ENCODE measurements at regions not wholly inside any gene's neighbourhood (a gene's known extent, or its start where the extent isn't known, plus 50 kb on each side); places are given as distances from the start of the nearest gene placed in this dataset.

- H3K27me3 ChIP-seq (replicated peaks; ENCODE audit: insufficient read depth), result no peaks in the 10 kb centered on the region
- intact Hi-C loops (cut with DNase I), result no loop called here
- no peaks in the 10 kb centered on the region for H3K9me3 ChIP-seq
- H3K36me3 ChIP-seq, result no peaks in the 10 kb centered on the region
- WGBS, result 40% methylated on average over 7 of the region's 7 CpGs
- H3K27ac ChIP-seq, result no peak overlapping the region
- H3K4me1 ChIP-seq (replicated peaks), result no peaks in the 10 kb centered on the region
- DNase-seq (ENCODE audit: low spot score), result no peak
- TF ChIP-seq, protein P1, sequence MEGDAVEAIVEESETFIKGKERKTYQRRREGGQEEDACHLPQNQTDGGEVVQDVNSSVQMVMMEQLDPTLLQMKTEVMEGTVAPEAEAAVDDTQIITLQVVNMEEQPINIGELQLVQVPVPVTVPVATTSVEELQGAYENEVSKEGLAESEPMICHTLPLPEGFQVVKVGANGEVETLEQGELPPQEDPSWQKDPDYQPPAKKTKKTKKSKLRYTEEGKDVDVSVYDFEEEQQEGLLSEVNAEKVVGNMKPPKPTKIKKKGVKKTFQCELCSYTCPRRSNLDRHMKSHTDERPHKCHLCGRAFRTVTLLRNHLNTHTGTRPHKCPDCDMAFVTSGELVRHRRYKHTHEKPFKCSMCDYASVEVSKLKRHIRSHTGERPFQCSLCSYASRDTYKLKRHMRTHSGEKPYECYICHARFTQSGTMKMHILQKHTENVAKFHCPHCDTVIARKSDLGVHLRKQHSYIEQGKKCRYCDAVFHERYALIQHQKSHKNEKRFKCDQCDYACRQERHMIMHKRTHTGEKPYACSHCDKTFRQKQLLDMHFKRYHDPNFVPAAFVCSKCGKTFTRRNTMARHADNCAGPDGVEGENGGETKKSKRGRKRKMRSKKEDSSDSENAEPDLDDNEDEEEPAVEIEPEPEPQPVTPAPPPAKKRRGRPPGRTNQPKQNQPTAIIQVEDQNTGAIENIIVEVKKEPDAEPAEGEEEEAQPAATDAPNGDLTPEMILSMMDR (IDR thresholded peaks at IDR 0.05), result no peak
- TF ChIP-seq POLR2A (IDR thresholded peaks at IDR 0.05) (no peak), POLR2AphosphoS5 (IDR thresholded peaks at IDR 0.05) (no peak)
- H3K4me3 ChIP-seq, result no peak overlapping the region
Measured at GRCh38 chr4:17286752-17287460, 225.0 kb downstream of the QDPR start.

GRCh38 chr4:17285747-17286146 is 226.1 kb downstream of the QDPR start:
- H3K27me3 ChIP-seq (replicated peaks; ENCODE audit: insufficient read depth), result no peaks in the 10 kb centered on the region
- no peak for DNase-seq (ENCODE audit: low spot score)
- no peak overlapping the region for H3K4me3 ChIP-seq
- TF ChIP-seq, protein P1 (IDR thresholded peaks at IDR 0.05), result no peak
- no peak for TF ChIP-seq POLR2AphosphoS5 (IDR thresholded peaks at IDR 0.05)
- no peak for TF ChIP-seq POLR2A (IDR thresholded peaks at IDR 0.05)
- intact Hi-C loops (cut with DNase I), result no loop called here
- no peaks in the 10 kb centered on the region for H3K4me1 ChIP-seq (replicated peaks)
- H3K9me3 ChIP-seq, result no peaks in the 10 kb centered on the region
- whole genome bisulfite sequencing, result 85% methylated on average over 4 of the region's 4 CpGs
- no peaks in the 10 kb centered on the region for H3K36me3 ChIP-seq
- H3K27ac ChIP-seq, result no peak overlapping the region

DNA sequence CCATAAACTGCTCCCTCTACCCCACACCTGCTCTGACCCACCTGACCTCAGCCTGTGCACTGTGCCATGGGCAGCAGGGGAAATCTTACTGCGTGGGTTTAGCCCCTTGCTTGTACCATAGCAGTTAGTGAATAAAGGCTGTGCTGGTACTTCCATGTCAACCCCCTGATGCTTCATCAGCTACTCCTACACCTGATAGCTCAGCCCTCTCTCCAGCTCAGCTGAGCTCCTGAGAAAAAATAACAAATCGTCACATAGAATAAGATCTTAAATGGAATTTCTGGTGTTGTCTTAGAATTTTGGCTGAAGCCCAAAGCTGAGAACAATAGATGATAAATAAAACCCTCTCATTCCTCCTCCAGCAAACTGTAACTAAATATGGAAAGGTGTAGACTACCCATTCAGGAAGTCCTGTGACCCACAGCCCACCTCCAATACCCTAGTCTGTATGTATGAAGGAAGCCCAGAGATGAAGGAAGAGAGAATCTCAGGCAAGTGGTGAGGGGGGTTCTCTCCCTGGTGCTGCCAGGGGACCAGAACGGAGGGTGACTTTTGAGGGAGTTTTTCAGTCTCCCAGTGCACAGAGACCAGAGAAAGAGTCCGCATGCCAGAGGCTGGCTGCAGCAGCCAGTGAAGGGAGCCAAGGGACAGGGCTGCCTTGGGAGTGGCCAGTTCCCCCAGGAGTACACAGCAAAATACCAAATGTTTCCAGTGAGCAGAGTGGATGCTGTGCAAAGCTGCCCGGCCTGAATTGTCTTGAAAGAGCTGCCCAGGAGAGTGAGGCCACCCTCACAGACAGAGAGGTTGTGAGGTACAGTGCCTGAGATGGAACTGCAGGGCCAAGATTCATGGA is 227.3 kb downstream of the QDPR start:
- no peaks in the 10 kb centered on the region for H3K27me3 ChIP-seq (replicated peaks; ENCODE audit: insufficient read depth)
- H3K27ac ChIP-seq, result no peak overlapping the region
- H3K36me3 ChIP-seq, result no peaks in the 10 kb centered on the region
- H3K4me1 ChIP-seq (replicated peaks), result no peaks in the 10 kb centered on the region
- intact Hi-C loops (cut with DNase I), result no loop called here
- WGBS, result 56% methylated on average over 5 of the region's 5 CpGs
- H3K4me3 ChIP-seq, result no peak overlapping the region
- no peak for DNase-seq (ENCODE audit: low spot score)
- TF ChIP-seq POLR2A (IDR thresholded peaks at IDR 0.05) (no peak), POLR2AphosphoS5 (IDR thresholded peaks at IDR 0.05) (no peak)
- TF ChIP-seq, protein P1 (IDR thresholded peaks at IDR 0.05), result no peak
- no peaks in the 10 kb centered on the region for H3K9me3 ChIP-seq

GRCh38 chr4:17283832-17284231 is 228.1 kb downstream of the QDPR start:
- Histone ChIP-seq H3K9me3 (no peaks in the 10 kb centered on the region), H3K4me3 (no peak overlapping the region), H3K27me3 (replicated peaks; ENCODE audit: insufficient read depth) (no peaks in the 10 kb centered on the region), H3K36me3 (no peaks in the 10 kb centered on the region), H3K27ac (no peak overlapping the region), H3K4me1 (replicated peaks) (no peaks in the 10 kb centered on the region)
- TF ChIP-seq POLR2AphosphoS5 (IDR thresholded peaks at IDR 0.05) (no peak), POLR2A (IDR thresholded peaks at IDR 0.05) (no peak)
- TF ChIP-seq, protein P1 (IDR thresholded peaks at IDR 0.05), result no peak
- intact Hi-C loops (cut with DNase I), result no loop called here
- 71% methylated on average over 4 of the region's 4 CpGs for WGBS
- DNase-seq (ENCODE audit: low spot score), result no peak

Data from prostate gland (tissue), 2 donors.